Mesenchymal stem cell (in vitro differentiated cells and primary cell): ENCODE measurements at regions not wholly inside any gene's neighbourhood (a gene's known extent, or its start where the extent isn't known, plus 50 kb on each side); places are given as distances from the start of the nearest gene placed in this dataset.

Experiments used
- DNase-seq: peaks from one replicate; pipeline ENCODE4 v3.0.0-alpha.2; 2013
- H2AFZ ChIP-seq: one replicate; pipeline ENCODE4 v1.6.1; 2013; ENCODE audit warnings: low read depth, mild to moderate bottlenecking, control low read depth, inconsistent platforms, low read length, moderate library complexity
- H2AK5ac ChIP-seq: 2 replicates; pipeline ENCODE4 v1.6.1; 2013; ENCODE audit warnings: low read length, moderate library complexity, mild to moderate bottlenecking, inconsistent platforms; ENCODE audit not compliant: severe bottlenecking
- H2BK120ac ChIP-seq: one replicate; pipeline ENCODE4 v1.6.1; 2013; ENCODE audit warnings: low read depth, mild to moderate bottlenecking, inconsistent platforms, low read length, moderate library complexity
- H2BK12ac ChIP-seq, 2 experiments: one replicate each; pipeline ENCODE4 v1.6.1; 2013; ENCODE audit warnings: inconsistent platforms in 2 of 2, low read length in 2 of 2, mild to moderate bottlenecking in 2 of 2, moderate library complexity in 2 of 2, control low read depth in 1 of 2
- H2BK15ac ChIP-seq: one replicate; pipeline ENCODE4 v1.6.1; 2013; ENCODE audit warnings: mild to moderate bottlenecking, low read depth, inconsistent platforms; ENCODE audit not compliant: poor library complexity, severe bottlenecking
- H2BK5ac ChIP-seq: 2 replicates; pipeline ENCODE4 v1.6.1; 2013; ENCODE audit warnings: low read depth, mild to moderate bottlenecking, low read length, control low read depth, inconsistent platforms; ENCODE audit not compliant: poor library complexity, severe bottlenecking
- H3K14ac ChIP-seq, 2 experiments: one replicate each; pipeline ENCODE4 v1.6.1; 2013; ENCODE audit warnings: inconsistent platforms in 2 of 2, low read length in 2 of 2, control low read depth in 1 of 2, mild to moderate bottlenecking in 1 of 2, moderate library complexity in 1 of 2
- H3K18ac ChIP-seq, 2 experiments: one replicate each; pipeline ENCODE4 v1.6.1; 2013; ENCODE audit warnings: inconsistent platforms in 2 of 2, low read length in 2 of 2, control low read depth in 1 of 2, low read depth in 1 of 2, mild to moderate bottlenecking in 1 of 2
- H3K23ac ChIP-seq, 2 experiments: one replicate each; pipeline ENCODE4 v1.6.1; 2013; ENCODE audit warnings: inconsistent platforms in 2 of 2, low read length in 2 of 2, mild to moderate bottlenecking in 2 of 2, moderate library complexity in 2 of 2, control low read depth in 1 of 2
- H3K27ac ChIP-seq: 2 replicates; pipeline ENCODE4 v1.5.1; 2013; ENCODE audit warnings: mild to moderate bottlenecking, moderate library complexity, low read length, control low read depth, inconsistent platforms; ENCODE audit not compliant: poor library complexity, severe bottlenecking
- H3K27me3 ChIP-seq, 2 experiments: 2 replicates each; pipeline versions ENCODE4 v1.6.1 to v1.7.0; 2013; ENCODE audit warnings: low read length in 2 of 2, mild to moderate bottlenecking in 2 of 2, moderate library complexity in 2 of 2, control low read depth in 1 of 2, inconsistent platforms in 1 of 2; ENCODE audit not compliant: control insufficient read depth in 1 of 2, insufficient read depth in 1 of 2
- H3K36me3 ChIP-seq, 2 experiments: 2 replicates each; pipeline versions ENCODE4 v1.6.1 to v1.7.0; 2013; ENCODE audit warnings: low read length in 2 of 2, control low read depth in 1 of 2, inconsistent platforms in 1 of 2, low read depth in 1 of 2, mild to moderate bottlenecking in 1 of 2; ENCODE audit not compliant: insufficient read depth in 2 of 2, control insufficient read depth in 1 of 2
- H3K4ac ChIP-seq, 2 experiments: one replicate each; pipeline ENCODE4 v1.6.1; 2013; ENCODE audit warnings: inconsistent platforms in 2 of 2, low read length in 2 of 2, mild to moderate bottlenecking in 2 of 2, moderate library complexity in 2 of 2, control low read depth in 1 of 2, low read depth in 1 of 2
- H3K4me1 ChIP-seq: 2 replicates; pipeline ENCODE4 v1.6.1; 2013; ENCODE audit warnings: low read depth, low read length, control low read depth; ENCODE audit not compliant: control insufficient read depth, insufficient read depth
- H3K4me2 ChIP-seq: 2 replicates; pipeline ENCODE4 v1.6.1; 2013; ENCODE audit warnings: low read length, mild to moderate bottlenecking, inconsistent platforms; ENCODE audit not compliant: poor library complexity, severe bottlenecking
- H3K4me3 ChIP-seq, 2 experiments: 2 replicates each; pipeline versions ENCODE4 v1.5.1 to v1.7.0; 2013; ENCODE audit warnings: low read length in 2 of 2, mild to moderate bottlenecking in 2 of 2, control low read depth in 1 of 2, low read depth in 1 of 2; ENCODE audit not compliant: insufficient read depth in 1 of 2
- H3K79me1 ChIP-seq: replicated peaks from 2 replicates; pipeline ENCODE4 v1.6.1; 2013; ENCODE audit warnings: mild to moderate bottlenecking, control low read depth, low read length, inconsistent platforms; ENCODE audit not compliant: poor library complexity, severe bottlenecking
- H3K9ac ChIP-seq: 2 replicates; pipeline ENCODE4 v1.7.0; 2013; ENCODE audit warnings: mild to moderate bottlenecking, low read length, moderate library complexity
- H3K9me3 ChIP-seq: 2 replicates; pipeline ENCODE4 v1.7.0; 2013; ENCODE audit warnings: mild to moderate bottlenecking, low read length; ENCODE audit not compliant: control insufficient read depth
- H4K8ac ChIP-seq: one replicate; pipeline ENCODE4 v1.6.1; 2013; ENCODE audit warnings: inconsistent platforms, mild to moderate bottlenecking, low read length, moderate library complexity
- H4K91ac ChIP-seq: one replicate; pipeline ENCODE4 v1.6.1; 2013; ENCODE audit warnings: mild to moderate bottlenecking, low read length, inconsistent platforms
- WGBS: methylation state at CpG from one replicate; pipeline ENCODE4 v1.1.7; 2013; ENCODE audit warnings: mixed read lengths; 5-methylcytosine and 5-hydroxymethylcytosine counted together

GRCh38 chr4:60034361-60034760 lies 1165.8 kb upstream of the ADGRL3 start:
- H3K4me2 ChIP-seq = peak overlapping the region; percentile 19

GRCh38 chr4:60039908-60040307 lies 1160.2 kb upstream of the ADGRL3 start:
- Histone ChIP-seq H4K91ac (no peak overlapping the region), H3K4ac (no peak overlapping the region), H2BK12ac (no peak overlapping the region), H3K4me2 (no peak overlapping the region), H2BK5ac (no peak overlapping the region), H3K36me3 (no peaks in the 10 kb centered on the region), H3K27ac (no peak overlapping the region), H3K9ac (no peak overlapping the region), H3K9me3 (peaks cover 2% of the 10 kb centered on the region), H3K23ac (no peak overlapping the region), H3K14ac (no peak overlapping the region), H3K18ac (no peak overlapping the region), H4K8ac (no peak overlapping the region), H2AK5ac (no peak overlapping the region), H3K79me1 (no peaks in the 10 kb centered on the region), H3K4me1 (no peaks in the 10 kb centered on the region), H2AFZ (no peak overlapping the region), H2BK120ac (no peak overlapping the region), H2BK15ac (no peak overlapping the region), H3K27me3 (no peaks in the 10 kb centered on the region), H3K4me3 (no peak overlapping the region)
- WGBS = 51% methylated on average over 2 of the region's 2 CpGs
- no peak for DNase-seq

More at GRCh38 chr4:60034361-60034760, 1165.8 kb upstream of the ADGRL3 start:
- Histone ChIP-seq H2AFZ (no peak overlapping the region), H3K4me1 (peaks cover 2% of the 10 kb centered on the region), H2BK15ac (no peak overlapping the region), H3K18ac (no peak overlapping the region), H3K27me3 (no peaks in the 10 kb centered on the region), H3K23ac (no peak overlapping the region), H3K4me3 (no peak overlapping the region), H3K79me1 (no peaks in the 10 kb centered on the region), H2BK12ac (no peak overlapping the region), H4K8ac (peak overlapping the region; percentile 35), H3K9ac (no peak overlapping the region), H2BK120ac (no peak overlapping the region), H3K14ac (no peak overlapping the region), H2BK5ac (no peak overlapping the region), H2AK5ac (no peak overlapping the region), H3K36me3 (no peaks in the 10 kb centered on the region), H3K9me3 (no peaks in the 10 kb centered on the region), H3K27ac (no peak overlapping the region), H4K91ac (no peak overlapping the region), H3K4ac (no peak overlapping the region)
- WGBS = 30% methylated on average over 6 of the region's 6 CpGs
- DNase-seq = no peak

- H2BK12ac ChIP-seq = no peak overlapping the region
- H4K8ac ChIP-seq = no peak overlapping the region
- no peak overlapping the region for H2BK15ac ChIP-seq
- H3K4me3 ChIP-seq = no peak overlapping the region
- no peaks in the 10 kb centered on the region for H3K36me3 ChIP-seq
- H3K27ac ChIP-seq = no peak overlapping the region
- H3K27me3 ChIP-seq = no peaks in the 10 kb centered on the region
- H2BK5ac ChIP-seq = no peak overlapping the region
- H2BK120ac ChIP-seq = no peak overlapping the region
- no peak overlapping the region for H3K18ac ChIP-seq
- H3K4ac ChIP-seq = no peak overlapping the region
- DNase-seq = no peak
- H3K4me2 ChIP-seq = no peak overlapping the region
- no peak overlapping the region for H4K91ac ChIP-seq
- H2AFZ ChIP-seq = no peak overlapping the region
- no peak overlapping the region for H3K23ac ChIP-seq
- peaks cover 2% of the 10 kb centered on the region for H3K9me3 ChIP-seq
- H2AK5ac ChIP-seq = no peak overlapping the region
- H3K79me1 ChIP-seq = no peaks in the 10 kb centered on the region
- no peak overlapping the region for H3K14ac ChIP-seq
- H3K9ac ChIP-seq = no peak overlapping the region
- no peaks in the 10 kb centered on the region for H3K4me1 ChIP-seq
- WGBS = 87% methylated on average over 15 of the region's 15 CpGs
Observed at GRCh38 chr4:60042231-60042652, 1157.9 kb upstream of the ADGRL3 start.

GRCh38 chr4:60042941-60043340 lies 1157.2 kb upstream of the ADGRL3 start:
- no peak overlapping the region for H2BK15ac ChIP-seq

More at GRCh38 chr4:60042941-60043340, 1157.2 kb upstream of the ADGRL3 start:
- Histone ChIP-seq H4K91ac (no peak overlapping the region), H3K4me1 (no peaks in the 10 kb centered on the region), H2BK12ac (no peak overlapping the region), H2BK5ac (no peak overlapping the region), H3K23ac (no peak overlapping the region), H3K4me2 (no peak overlapping the region), H3K27me3 (no peaks in the 10 kb centered on the region), H2AFZ (no peak overlapping the region), H3K9me3 (peaks cover 2% of the 10 kb centered on the region), H3K4me3 (no peak overlapping the region), H3K9ac (no peak overlapping the region), H3K18ac (no peak overlapping the region), H3K14ac (no peak overlapping the region), H2BK120ac (no peak overlapping the region), H4K8ac (no peak overlapping the region), H2AK5ac (no peak overlapping the region), H3K36me3 (no peaks in the 10 kb centered on the region), H3K27ac (no peak overlapping the region), H3K79me1 (no peaks in the 10 kb centered on the region), H3K4ac (no peak overlapping the region)
- 0% methylated on average over 1 of the region's 2 CpGs for WGBS
- DNase-seq = no peak
